ENCODE measurements at regions not wholly inside any gene's neighbourhood (a gene's known extent, or its start where the extent isn't known, plus 50 kb on each side); places are given as distances from the start of the nearest gene placed in this dataset.

DNA sequence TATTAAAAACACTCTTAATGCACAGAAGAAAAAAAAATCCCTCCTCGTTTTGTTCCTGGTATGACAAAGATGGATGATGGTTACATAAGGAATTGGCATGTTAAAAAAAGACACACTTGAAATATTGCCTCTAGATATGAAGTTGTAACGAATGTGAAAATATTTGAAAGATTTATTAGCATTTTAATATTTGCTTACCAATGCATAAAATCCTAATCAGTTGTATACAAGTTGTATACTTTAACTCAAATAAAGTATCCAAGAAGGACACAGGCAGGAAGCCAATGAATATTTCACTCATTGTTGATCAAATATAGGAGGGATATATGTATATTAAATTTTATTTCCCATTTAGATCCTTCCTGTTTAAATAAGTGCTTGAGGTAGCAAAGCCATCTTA lies 850.8 kb upstream of the RBFOX1 start:
- Histone ChIP-seq H3K9me3 (replicated peaks; ENCODE audit: control insufficient read depth, low read depth, low read length) (peaks cover 2% of the 10 kb centered on the region), H3K4me3 (ENCODE audit: low read length) (no peak overlapping the region), H3K27me3 (ENCODE audit: control insufficient read depth, insufficient read depth, low read length) (peaks cover 25% of the 10 kb centered on the region), H3K36me3 (ENCODE audit: control insufficient read depth, insufficient read depth, low read length) (no peaks in the 10 kb centered on the region), H3K4me1 (ENCODE audit: control insufficient read depth, insufficient read depth, low read length) (no peaks in the 10 kb centered on the region), H3K27ac (ENCODE audit: low read length) (no peak overlapping the region)
- DNase-seq = no peak
- no CpG with 5 or more reads among the region's 2 CpGs for WGBS (ENCODE audit: insufficient coverage)

- 82% methylated on average over 3 of the region's 5 CpGs for WGBS (ENCODE audit: insufficient coverage)
- Histone ChIP-seq H3K9me3 (replicated peaks; ENCODE audit: control insufficient read depth, low read depth, low read length) (no peaks in the 10 kb centered on the region), H3K27me3 (ENCODE audit: control insufficient read depth, insufficient read depth, low read length) (no peaks in the 10 kb centered on the region), H3K4me1 (ENCODE audit: control insufficient read depth, insufficient read depth, low read length) (no peaks in the 10 kb centered on the region), H3K4me3 (ENCODE audit: low read length) (no peak overlapping the region), H3K27ac (ENCODE audit: low read length) (no peak overlapping the region), H3K36me3 (ENCODE audit: control insufficient read depth, insufficient read depth, low read length) (no peaks in the 10 kb centered on the region)
- no peak for DNase-seq
These were observed 878.9 kb upstream of the RBFOX1 start for GRCh38 chr16:6453742-6454141.

- H3K4me3 ChIP-seq (ENCODE audit: low read length) = no peak overlapping the region
- no peaks in the 10 kb centered on the region for H3K9me3 ChIP-seq (replicated peaks; ENCODE audit: control insufficient read depth, low read depth, low read length)
- 92% methylated on average over 3 of the region's 17 CpGs for WGBS (ENCODE audit: insufficient coverage)
- no peak overlapping the region for H3K27ac ChIP-seq (ENCODE audit: low read length)
- DNase-seq = no peak
- no peaks in the 10 kb centered on the region for H3K36me3 ChIP-seq (ENCODE audit: control insufficient read depth, insufficient read depth, low read length)
- no peaks in the 10 kb centered on the region for H3K27me3 ChIP-seq (ENCODE audit: control insufficient read depth, insufficient read depth, low read length)
- no peaks in the 10 kb centered on the region for H3K4me1 ChIP-seq (ENCODE audit: control insufficient read depth, insufficient read depth, low read length)
These were observed 885.4 kb upstream of the RBFOX1 start for GRCh38 chr16:6447021-6447790.

- H3K4me1 ChIP-seq (ENCODE audit: control insufficient read depth, insufficient read depth, low read length) = no peaks in the 10 kb centered on the region
- H3K4me3 ChIP-seq (ENCODE audit: low read length) = no peak overlapping the region
- H3K27ac ChIP-seq (ENCODE audit: low read length) = no peak overlapping the region
- no CpG with 5 or more reads among the region's 1 CpG for WGBS (ENCODE audit: insufficient coverage)
- H3K27me3 ChIP-seq (ENCODE audit: control insufficient read depth, insufficient read depth, low read length) = no peaks in the 10 kb centered on the region
- no peaks in the 10 kb centered on the region for H3K36me3 ChIP-seq (ENCODE audit: control insufficient read depth, insufficient read depth, low read length)
- H3K9me3 ChIP-seq (replicated peaks; ENCODE audit: control insufficient read depth, low read depth, low read length) = no peaks in the 10 kb centered on the region
- DNase-seq = no peak
These were observed 886.3 kb upstream of the RBFOX1 start for GRCh38 chr16:6446370-6446769.

DNA sequence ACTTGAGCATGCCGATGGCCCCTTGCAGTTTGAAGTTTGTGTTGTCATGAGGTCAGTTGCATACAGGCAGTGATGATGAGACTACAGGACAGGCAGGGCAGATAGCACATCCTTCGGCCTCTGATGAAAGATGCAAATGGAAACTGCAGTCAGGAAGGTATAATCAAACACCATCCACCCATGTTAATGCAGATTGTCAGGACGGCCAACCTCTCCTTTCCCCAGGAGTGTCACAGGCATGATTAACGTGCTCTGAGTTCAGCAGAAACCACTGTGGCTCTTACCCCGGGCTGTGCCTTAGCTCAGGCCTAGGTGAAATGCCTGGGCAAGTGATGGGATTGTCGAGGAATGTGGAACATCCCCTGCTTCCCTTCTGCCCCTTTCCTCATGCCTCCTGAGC lies 893.5 kb upstream of the RBFOX1 start:
- no peaks in the 10 kb centered on the region for H3K27me3 ChIP-seq (ENCODE audit: control insufficient read depth, insufficient read depth, low read length)
- no peak overlapping the region for H3K4me3 ChIP-seq (ENCODE audit: low read length)
- 80% methylated on average over 1 of the region's 6 CpGs for WGBS (ENCODE audit: insufficient coverage)

GRCh38 chr16:6428861-6429260 lies 903.8 kb upstream of the RBFOX1 start:
- Histone ChIP-seq H3K9me3 (replicated peaks; ENCODE audit: control insufficient read depth, low read depth, low read length) (no peaks in the 10 kb centered on the region), H3K4me3 (ENCODE audit: low read length) (no peak overlapping the region), H3K27ac (ENCODE audit: low read length) (no peak overlapping the region), H3K4me1 (ENCODE audit: control insufficient read depth, insufficient read depth, low read length) (no peaks in the 10 kb centered on the region), H3K27me3 (ENCODE audit: control insufficient read depth, insufficient read depth, low read length) (no peaks in the 10 kb centered on the region), H3K36me3 (ENCODE audit: control insufficient read depth, insufficient read depth, low read length) (no peaks in the 10 kb centered on the region)
- WGBS (ENCODE audit: insufficient coverage) = 20% methylated on average over 1 of the region's 8 CpGs
- DNase-seq = no peak

More for the DNA sequence above, 893.5 kb upstream of the RBFOX1 start:
- H3K4me1 ChIP-seq (ENCODE audit: control insufficient read depth, insufficient read depth, low read length) = no peaks in the 10 kb centered on the region
- DNase-seq = no peak
- H3K27ac ChIP-seq (ENCODE audit: low read length) = no peak overlapping the region
- no peaks in the 10 kb centered on the region for H3K9me3 ChIP-seq (replicated peaks; ENCODE audit: control insufficient read depth, low read depth, low read length)
- H3K36me3 ChIP-seq (ENCODE audit: control insufficient read depth, insufficient read depth, low read length) = no peaks in the 10 kb centered on the region

DNA sequence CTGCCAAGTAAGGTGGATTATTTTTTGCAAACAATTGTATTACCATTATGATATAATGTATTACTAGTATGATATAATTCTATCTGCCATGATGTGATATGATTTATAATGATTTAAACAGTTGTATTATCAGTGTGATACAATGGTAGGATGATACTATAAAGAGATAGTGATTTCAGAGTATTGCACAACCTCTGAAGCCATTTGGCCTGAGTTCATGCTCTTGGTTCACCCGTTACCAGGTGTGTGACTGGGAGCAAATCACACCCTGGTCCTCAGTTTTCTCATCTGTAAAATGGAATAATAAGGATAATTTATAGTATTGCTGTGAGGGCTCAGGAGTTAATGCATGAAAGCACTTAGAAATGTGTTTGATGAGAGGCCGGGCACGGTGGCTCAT lies 905.0 kb upstream of the RBFOX1 start:
- no peak for DNase-seq
- H3K36me3 ChIP-seq (ENCODE audit: control insufficient read depth, insufficient read depth, low read length) = no peaks in the 10 kb centered on the region
- H3K27ac ChIP-seq (ENCODE audit: low read length) = no peak overlapping the region
- H3K4me3 ChIP-seq (ENCODE audit: low read length) = no peak overlapping the region
- no peaks in the 10 kb centered on the region for H3K4me1 ChIP-seq (ENCODE audit: control insufficient read depth, insufficient read depth, low read length)
- H3K9me3 ChIP-seq (replicated peaks; ENCODE audit: control insufficient read depth, low read depth, low read length) = no peaks in the 10 kb centered on the region
- no CpG with 5 or more reads among the region's 3 CpGs for WGBS (ENCODE audit: insufficient coverage)
- H3K27me3 ChIP-seq (ENCODE audit: control insufficient read depth, insufficient read depth, low read length) = no peaks in the 10 kb centered on the region

DNA sequence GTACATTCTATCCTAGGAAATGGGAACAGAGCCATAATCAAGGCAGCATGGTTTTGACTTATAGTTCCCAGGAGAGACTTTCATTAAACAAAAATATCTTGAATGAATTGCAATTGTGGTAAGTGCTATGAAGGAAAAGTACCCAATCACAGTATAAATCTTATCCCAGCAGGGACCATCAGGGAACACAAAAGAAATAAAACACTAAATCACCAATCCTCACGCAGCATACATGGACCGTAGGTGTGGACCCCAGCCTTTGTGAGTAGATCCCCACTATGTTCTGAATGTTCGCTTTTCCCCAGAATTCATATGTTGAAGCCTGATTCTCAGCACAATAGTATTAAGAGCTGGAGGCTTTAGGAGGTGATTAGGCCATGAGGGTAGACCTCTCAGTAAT lies 925.0 kb upstream of the RBFOX1 start:
- no peak overlapping the region for H3K27ac ChIP-seq (ENCODE audit: low read length)
- no peaks in the 10 kb centered on the region for H3K36me3 ChIP-seq (ENCODE audit: control insufficient read depth, insufficient read depth, low read length)
- H3K4me1 ChIP-seq (ENCODE audit: control insufficient read depth, insufficient read depth, low read length) = no peaks in the 10 kb centered on the region
- H3K27me3 ChIP-seq (ENCODE audit: control insufficient read depth, insufficient read depth, low read length) = no peaks in the 10 kb centered on the region
- WGBS (ENCODE audit: insufficient coverage) = no CpG with 5 or more reads among the region's 3 CpGs
- H3K9me3 ChIP-seq (replicated peaks; ENCODE audit: control insufficient read depth, low read depth, low read length) = no peaks in the 10 kb centered on the region
- H3K4me3 ChIP-seq (ENCODE audit: low read length) = no peak overlapping the region
- no peak for DNase-seq

- H3K27me3 ChIP-seq (ENCODE audit: control insufficient read depth, insufficient read depth, low read length) = no peaks in the 10 kb centered on the region
- no peaks in the 10 kb centered on the region for H3K4me1 ChIP-seq (ENCODE audit: control insufficient read depth, insufficient read depth, low read length)
- no peak overlapping the region for H3K27ac ChIP-seq (ENCODE audit: low read length)
- WGBS (ENCODE audit: insufficient coverage) = no CpG with 5 or more reads among the region's 1 CpG
- H3K4me3 ChIP-seq (ENCODE audit: low read length) = no peak overlapping the region
- H3K9me3 ChIP-seq (replicated peaks; ENCODE audit: control insufficient read depth, low read depth, low read length) = no peaks in the 10 kb centered on the region
- DNase-seq = no peak
- no peaks in the 10 kb centered on the region for H3K36me3 ChIP-seq (ENCODE audit: control insufficient read depth, insufficient read depth, low read length)
These were observed 926.6 kb upstream of the RBFOX1 start for GRCh38 chr16:6406028-6406427.

GRCh38 chr16:6382924-6383459 lies 949.7 kb upstream of the RBFOX1 start:
- DNase-seq = peak; percentile 2
- WGBS (ENCODE audit: insufficient coverage) = 65% methylated on average over 2 of the region's 3 CpGs

More at GRCh38 chr16:6382924-6383459, 949.7 kb upstream of the RBFOX1 start:
- H3K36me3 ChIP-seq (ENCODE audit: control insufficient read depth, insufficient read depth, low read length) = no peaks in the 10 kb centered on the region
- H3K27me3 ChIP-seq (ENCODE audit: control insufficient read depth, insufficient read depth, low read length) = no peaks in the 10 kb centered on the region
- H3K4me3 ChIP-seq (ENCODE audit: low read length) = no peak overlapping the region
- no peak overlapping the region for H3K27ac ChIP-seq (ENCODE audit: low read length)
- H3K9me3 ChIP-seq (replicated peaks; ENCODE audit: control insufficient read depth, low read depth, low read length) = no peaks in the 10 kb centered on the region
- no peaks in the 10 kb centered on the region for H3K4me1 ChIP-seq (ENCODE audit: control insufficient read depth, insufficient read depth, low read length)
